ENCODE measurements at regions not wholly inside any gene's neighbourhood (a gene's known extent, or its start where the extent isn't known, plus 50 kb on each side); places are given as distances from the start of the nearest gene placed in this dataset.

GRCh38 chr22:48335442-48336139, 1492.1 kb downstream of the BRD1 start:
- TF ChIP-seq POU2F2 (IDR thresholded peaks at IDR 0.05; ENCODE audit: low read depth, low read length) (no peak), POLR2AphosphoS5 (IDR thresholded peaks at IDR 0.05; ENCODE audit: low read depth, low read length) (no peak), PAX5 (IDR thresholded peaks at IDR 0.05; ENCODE audit: insufficient read depth, low read length, severe bottlenecking) (no peak), TAF1 (IDR thresholded peaks at IDR 0.05; ENCODE audit: low read depth, low read length) (no peak), SPI1 (IDR thresholded peaks at IDR 0.05; ENCODE audit: low read depth, low read length) (no peak), POLR2A (IDR thresholded peaks at IDR 0.05; ENCODE audit: low read depth, low read length) (no peak)
- DNase-seq (ENCODE audit: insufficient read length, low spot score): no peak
- FAIRE-seq: no peak

- DNase-seq (ENCODE audit: insufficient read length, low spot score) (no peak), FAIRE-seq (no peak)
- TF ChIP-seq SPI1 (IDR thresholded peaks at IDR 0.05; ENCODE audit: low read depth, low read length) (no peak), TAF1 (IDR thresholded peaks at IDR 0.05; ENCODE audit: low read depth, low read length) (no peak), POU2F2 (IDR thresholded peaks at IDR 0.05; ENCODE audit: low read depth, low read length) (no peak), PAX5 (IDR thresholded peaks at IDR 0.05; ENCODE audit: insufficient read depth, low read length, severe bottlenecking) (no peak), POLR2A (IDR thresholded peaks at IDR 0.05; ENCODE audit: low read depth, low read length) (no peak), POLR2AphosphoS5 (IDR thresholded peaks at IDR 0.05; ENCODE audit: low read depth, low read length) (no peak)
Observed at GRCh38 chr22:48334971-48335370, 1492.7 kb downstream of the BRD1 start.

- FAIRE-seq (no peak), DNase-seq (ENCODE audit: insufficient read length, low spot score) (no peak)
- no peak for TF ChIP-seq POU2F2 (IDR thresholded peaks at IDR 0.05; ENCODE audit: low read depth, low read length)
- TF ChIP-seq POLR2AphosphoS5 (IDR thresholded peaks at IDR 0.05; ENCODE audit: low read depth, low read length): no peak
- TF ChIP-seq POLR2A (IDR thresholded peaks at IDR 0.05; ENCODE audit: low read depth, low read length): no peak
- TF ChIP-seq TAF1 (IDR thresholded peaks at IDR 0.05; ENCODE audit: low read depth, low read length): no peak
- no peak for TF ChIP-seq PAX5 (IDR thresholded peaks at IDR 0.05; ENCODE audit: insufficient read depth, low read length, severe bottlenecking)
- TF ChIP-seq SPI1 (IDR thresholded peaks at IDR 0.05; ENCODE audit: low read depth, low read length): no peak
Observed at GRCh38 chr22:48333816-48334735, 1493.6 kb downstream of the BRD1 start.

- TF ChIP-seq TAF1 (IDR thresholded peaks at IDR 0.05; ENCODE audit: low read depth, low read length) (no peak), SPI1 (IDR thresholded peaks at IDR 0.05; ENCODE audit: low read depth, low read length) (no peak), POU2F2 (IDR thresholded peaks at IDR 0.05; ENCODE audit: low read depth, low read length) (no peak), POLR2A (IDR thresholded peaks at IDR 0.05; ENCODE audit: low read depth, low read length) (no peak), POLR2AphosphoS5 (IDR thresholded peaks at IDR 0.05; ENCODE audit: low read depth, low read length) (no peak), PAX5 (IDR thresholded peaks at IDR 0.05; ENCODE audit: insufficient read depth, low read length, severe bottlenecking) (no peak)
- DNase-seq (ENCODE audit: insufficient read length, low spot score) (no peak), FAIRE-seq (no peak)
Observed at GRCh38 chr22:48333323-48333763, 1494.3 kb downstream of the BRD1 start.

GRCh38 chr22:48332438-48333322, 1495.0 kb downstream of the BRD1 start:
- FAIRE-seq (no peak), DNase-seq (ENCODE audit: insufficient read length, low spot score) (no peak)
- no peak for TF ChIP-seq SPI1 (IDR thresholded peaks at IDR 0.05; ENCODE audit: low read depth, low read length)
- no peak for TF ChIP-seq PAX5 (IDR thresholded peaks at IDR 0.05; ENCODE audit: insufficient read depth, low read length, severe bottlenecking)
- no peak for TF ChIP-seq POU2F2 (IDR thresholded peaks at IDR 0.05; ENCODE audit: low read depth, low read length)
- TF ChIP-seq POLR2AphosphoS5 (IDR thresholded peaks at IDR 0.05; ENCODE audit: low read depth, low read length): no peak
- TF ChIP-seq TAF1 (IDR thresholded peaks at IDR 0.05; ENCODE audit: low read depth, low read length): no peak
- no peak for TF ChIP-seq POLR2A (IDR thresholded peaks at IDR 0.05; ENCODE audit: low read depth, low read length)

GRCh38 chr22:48331691-48332220, 1495.9 kb downstream of the BRD1 start:
- TF ChIP-seq SPI1 (IDR thresholded peaks at IDR 0.05; ENCODE audit: low read depth, low read length) (no peak), PAX5 (IDR thresholded peaks at IDR 0.05; ENCODE audit: insufficient read depth, low read length, severe bottlenecking) (no peak)
- DNase-seq (ENCODE audit: insufficient read length, low spot score) (no peak), FAIRE-seq (no peak)

- TF ChIP-seq POU2F2 (IDR thresholded peaks at IDR 0.05; ENCODE audit: low read depth, low read length) (no peak), POLR2AphosphoS5 (IDR thresholded peaks at IDR 0.05; ENCODE audit: low read depth, low read length) (no peak), POLR2A (IDR thresholded peaks at IDR 0.05; ENCODE audit: low read depth, low read length) (no peak), TAF1 (IDR thresholded peaks at IDR 0.05; ENCODE audit: low read depth, low read length) (no peak), PAX5 (IDR thresholded peaks at IDR 0.05; ENCODE audit: insufficient read depth, low read length, severe bottlenecking) (no peak), SPI1 (IDR thresholded peaks at IDR 0.05; ENCODE audit: low read depth, low read length) (no peak)
- DNase-seq (ENCODE audit: insufficient read length, low spot score): no peak
- no peak for FAIRE-seq
Observed at GRCh38 chr22:48331266-48331665, 1496.4 kb downstream of the BRD1 start.

GRCh38 chr22:48327721-48328120, 1500.0 kb downstream of the BRD1 start:
- DNase-seq (ENCODE audit: insufficient read length, low spot score): no peak
- no peak for TF ChIP-seq POLR2AphosphoS5 (IDR thresholded peaks at IDR 0.05; ENCODE audit: low read depth, low read length)
- TF ChIP-seq POU2F2 (IDR thresholded peaks at IDR 0.05; ENCODE audit: low read depth, low read length): no peak
- TF ChIP-seq POLR2A (IDR thresholded peaks at IDR 0.05; ENCODE audit: low read depth, low read length): no peak
- TF ChIP-seq SPI1 (IDR thresholded peaks at IDR 0.05; ENCODE audit: low read depth, low read length): no peak
- TF ChIP-seq TAF1 (IDR thresholded peaks at IDR 0.05; ENCODE audit: low read depth, low read length): no peak
- no peak for TF ChIP-seq PAX5 (IDR thresholded peaks at IDR 0.05; ENCODE audit: insufficient read depth, low read length, severe bottlenecking)
- no peak for FAIRE-seq

Data from GM12891 (cell line).